Activated CD8-positive, alpha-beta memory T cell treated with anti-CD3 and anti-CD28 coated beads, Interleukin-2, amount 50 U/mL, for 24 hours (primary cell): ENCODE measurements at regions not wholly inside any gene's neighbourhood (a gene's known extent, or its start where the extent isn't known, plus 50 kb on each side); places are given as distances from the start of the nearest gene placed in this dataset.
"Not testable (repeated sequence)": the region's sequence is repeated elsewhere in the genome, so short reads cannot be mapped to it uniquely, and the experiment has no call there.

ENCODE experiments used
- DNase-seq: peaks from one replicate; pipeline ENCODE4 v3.0.0-alpha.2; 2020; ENCODE audit errors: extremely low read depth

DNA sequence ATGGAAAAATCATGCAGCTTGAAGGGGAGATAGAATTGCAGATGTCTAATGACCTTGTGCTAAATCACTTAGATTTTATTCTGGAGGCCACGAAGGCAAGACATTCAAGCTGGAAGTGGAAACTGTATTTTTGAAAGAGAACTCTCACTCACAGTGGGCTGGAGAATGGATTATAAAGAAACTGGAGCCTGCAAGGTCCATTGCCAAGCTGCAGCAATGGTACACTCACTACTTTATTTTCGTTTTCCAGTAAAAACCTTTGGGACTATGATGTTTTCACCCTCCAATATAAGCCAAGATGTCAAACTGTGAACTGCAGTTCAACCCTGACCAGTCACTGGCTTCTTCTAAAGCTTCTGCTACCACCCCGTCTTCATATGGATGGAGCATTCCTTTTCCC lies 62.0 kb downstream of the SKIDA1 start:
- DNase-seq, result no peak

GRCh38 chr10:21458126-21458871 lies 67.2 kb downstream of the SKIDA1 start:
- no peak for DNase-seq

DNA sequence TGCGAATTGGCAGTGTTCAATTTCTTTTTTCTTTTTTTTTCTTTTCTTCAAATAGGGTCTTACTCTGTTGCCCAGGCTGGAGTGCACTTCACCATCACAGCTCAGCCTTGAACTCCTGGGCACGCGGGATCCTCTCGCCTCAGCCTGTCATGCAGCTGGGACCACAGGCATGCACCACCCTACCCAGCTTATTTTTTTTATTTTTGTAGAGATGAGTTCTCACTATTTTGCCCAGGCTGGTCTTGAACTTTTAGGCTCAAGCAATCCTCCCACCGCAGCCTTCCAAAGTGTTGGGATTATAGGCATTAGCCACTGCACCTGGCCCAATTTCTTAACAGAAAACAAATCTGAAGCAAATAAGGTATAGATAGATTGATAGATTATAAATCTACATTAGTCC lies 69.3 kb downstream of the SKIDA1 start:
- no peak for DNase-seq

DNA sequence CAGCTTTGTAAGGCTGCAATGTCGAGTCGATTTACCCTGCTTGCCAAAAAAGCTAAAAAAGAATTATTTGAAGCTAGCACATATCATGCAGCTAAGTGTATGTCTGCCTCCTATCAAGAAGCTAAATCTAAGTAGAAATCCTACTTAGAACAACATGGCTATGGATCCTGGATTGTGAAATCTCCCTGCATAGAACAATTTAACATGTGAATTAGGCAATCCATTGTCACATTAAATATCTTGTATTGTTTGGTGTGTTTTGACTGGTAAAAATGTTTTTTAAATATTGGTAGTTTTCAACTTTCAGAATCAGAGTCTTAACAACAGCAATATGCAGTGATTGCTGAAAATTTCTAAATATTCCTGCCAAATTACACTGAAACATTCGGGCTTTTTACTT lies 73.3 kb downstream of the SKIDA1 start:
- no peak for DNase-seq

DNA sequence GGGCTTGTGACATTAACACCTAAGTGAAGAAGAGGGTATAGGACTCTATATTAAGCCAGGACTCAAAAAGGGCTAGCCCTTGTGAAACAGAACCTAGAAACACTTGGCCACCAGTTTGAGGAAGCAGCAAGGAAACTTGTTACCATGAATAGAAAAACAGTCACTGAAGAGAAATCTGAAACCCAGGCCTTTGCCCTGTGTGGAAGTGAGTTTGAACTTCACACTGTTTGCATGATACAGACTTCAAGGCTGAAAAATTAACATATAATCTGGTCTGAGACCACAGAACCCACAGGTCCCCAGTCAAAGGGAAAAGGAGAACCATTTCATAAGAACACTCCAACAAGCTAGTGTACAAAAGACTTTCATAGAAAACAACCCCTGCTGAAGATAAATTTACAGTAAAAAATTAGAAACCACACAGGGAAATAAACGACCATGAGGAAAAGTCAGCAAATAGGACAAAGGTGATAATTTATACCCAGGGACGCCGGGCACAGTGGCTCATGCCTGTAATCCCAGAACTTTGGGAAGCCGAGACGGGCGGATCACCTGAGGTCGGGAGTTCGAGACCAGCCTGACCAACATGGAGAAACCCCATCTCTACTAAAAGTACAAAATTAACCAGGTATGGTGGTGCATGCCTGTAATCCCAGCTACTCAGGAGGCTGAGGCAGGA lies 76.1 kb downstream of the SKIDA1 start:
- DNase-seq, result no peak

DNA sequence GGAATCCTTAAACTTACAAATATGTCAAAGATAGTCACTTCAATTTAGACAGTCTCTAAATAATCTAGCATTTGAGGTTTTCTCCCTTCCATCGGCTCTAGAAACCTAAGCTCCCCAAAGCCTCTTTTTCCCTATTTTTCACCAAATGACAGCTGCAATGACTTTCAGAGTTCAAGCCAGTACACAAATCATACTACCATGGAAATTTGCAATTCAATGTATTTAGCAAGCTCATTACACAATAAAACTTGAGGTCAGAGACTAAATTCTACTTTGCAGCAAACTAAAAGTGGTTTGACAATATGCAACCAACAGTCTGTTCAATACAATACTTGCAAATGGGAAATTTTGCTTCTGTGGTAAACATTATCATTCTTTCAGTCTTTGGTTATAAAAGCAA lies 80.3 kb downstream of the SKIDA1 start:
- no peak for DNase-seq

DNA sequence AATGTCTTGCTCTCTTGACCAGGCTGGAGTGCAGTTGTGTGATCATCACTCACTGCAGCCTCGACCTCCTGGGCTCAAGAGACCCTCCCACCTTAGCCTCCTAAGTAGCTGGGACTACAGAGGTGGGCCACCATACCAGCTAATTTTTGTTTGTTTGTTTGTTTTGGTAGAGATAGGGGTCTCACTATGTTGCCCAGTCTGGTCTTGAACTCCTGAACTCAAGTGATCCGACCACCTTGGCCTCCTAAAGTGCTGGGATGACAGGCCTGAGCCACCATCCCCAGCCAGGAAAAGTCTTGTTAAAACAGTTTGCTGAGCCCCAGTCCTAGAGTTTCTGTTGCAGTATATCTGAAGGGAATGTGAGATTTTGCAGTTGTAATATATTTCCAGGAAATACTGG lies 83.9 kb downstream of the SKIDA1 start:
- no peak for DNase-seq

DNA sequence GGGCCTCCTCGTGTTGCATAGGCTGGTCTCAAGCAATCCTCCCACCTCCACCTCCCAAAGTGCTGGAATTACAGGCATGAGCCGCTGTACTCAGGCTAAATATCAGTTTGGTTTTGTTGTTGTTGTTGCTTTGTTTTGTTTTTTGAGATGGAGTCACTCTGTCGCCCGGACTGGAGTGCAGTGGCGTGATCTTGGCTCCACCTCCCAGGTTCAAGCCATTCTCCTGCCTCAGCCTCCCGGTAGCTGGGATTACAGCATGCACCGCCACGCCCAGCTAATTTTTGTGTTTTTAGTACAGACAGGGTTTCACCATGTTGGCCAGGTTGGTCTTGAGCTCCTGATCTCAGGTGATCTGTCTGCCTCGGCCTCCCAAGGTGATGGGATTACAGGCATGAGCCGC lies 86.6 kb downstream of the SKIDA1 start:
- not testable (repeated sequence) for DNase-seq

- no peak for DNase-seq
Observed at GRCh38 chr10:21437770-21438382, 87.6 kb downstream of the SKIDA1 start.

DNA sequence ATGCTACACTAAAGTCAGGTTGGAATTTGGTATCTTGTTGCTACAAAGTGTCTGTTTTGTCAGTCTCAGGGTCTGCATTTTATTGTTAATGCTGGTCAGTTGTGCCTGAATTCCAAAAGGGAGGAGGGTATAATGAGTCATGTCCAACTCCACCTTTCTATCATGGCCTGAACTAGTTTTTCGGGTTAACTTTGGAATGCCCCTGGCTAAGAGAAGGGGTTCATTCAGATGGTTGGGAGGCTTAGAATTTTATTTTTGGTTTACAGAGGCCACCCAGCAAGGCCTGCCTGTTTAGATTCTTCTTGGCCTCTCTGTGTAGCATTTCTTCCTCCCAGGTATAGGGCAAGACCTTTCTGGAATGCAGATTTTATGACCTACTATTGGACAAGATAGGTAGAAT lies 93.2 kb downstream of the SKIDA1 start:
- no peak for DNase-seq

DNA sequence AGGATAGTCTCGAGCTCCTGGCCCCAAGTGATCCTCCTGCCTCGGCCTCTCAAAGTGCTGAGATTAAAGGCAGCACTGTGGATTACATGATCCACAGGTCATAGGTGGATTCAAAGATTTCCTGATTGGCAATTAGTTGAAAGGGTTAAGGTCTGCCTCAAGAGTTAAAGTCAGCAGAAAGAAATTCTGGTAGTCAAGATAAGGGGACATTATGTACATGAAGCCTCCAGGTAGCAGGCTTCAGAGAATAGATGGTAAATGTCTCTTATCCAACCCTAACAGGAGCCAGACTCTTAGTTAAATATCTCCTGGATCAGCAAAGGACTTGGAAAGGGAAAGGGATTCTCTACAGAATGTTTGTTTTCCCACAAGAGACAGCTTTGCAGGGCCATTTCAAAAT lies 93.7 kb downstream of the SKIDA1 start:
- no peak for DNase-seq

DNA sequence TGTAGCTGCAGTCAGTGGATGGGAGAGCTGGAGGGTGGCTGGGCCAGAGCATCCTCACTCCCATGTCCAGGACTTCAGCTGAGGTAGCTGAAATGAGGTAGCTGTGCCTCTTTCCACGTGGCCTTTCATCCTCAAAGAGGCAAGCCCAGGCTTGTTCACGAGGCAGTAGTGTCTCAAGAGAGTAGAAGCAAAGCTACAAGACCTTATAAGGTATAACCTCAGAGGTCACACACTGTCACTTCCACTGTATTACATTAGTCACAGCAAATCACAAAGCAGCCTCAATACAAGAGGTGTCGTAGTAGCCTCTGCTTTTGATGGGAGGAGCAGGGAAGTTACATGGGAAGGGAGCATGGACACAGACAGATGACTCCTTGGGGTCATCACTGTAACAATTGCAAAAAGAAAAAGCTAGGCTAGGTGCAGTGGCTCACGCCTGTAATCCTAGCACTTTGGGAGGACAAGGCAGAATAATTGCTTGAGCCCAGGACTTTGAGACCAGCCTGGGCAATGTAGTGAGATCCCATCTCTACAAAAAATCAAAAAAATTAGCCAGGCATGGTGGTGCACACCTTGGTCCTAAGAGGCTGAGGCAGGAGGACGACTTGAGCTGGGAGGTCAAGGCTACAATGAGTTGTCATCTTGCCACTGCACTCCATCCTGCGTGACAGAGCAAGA lies 97.5 kb downstream of the SKIDA1 start:
- no peak for DNase-seq

DNA sequence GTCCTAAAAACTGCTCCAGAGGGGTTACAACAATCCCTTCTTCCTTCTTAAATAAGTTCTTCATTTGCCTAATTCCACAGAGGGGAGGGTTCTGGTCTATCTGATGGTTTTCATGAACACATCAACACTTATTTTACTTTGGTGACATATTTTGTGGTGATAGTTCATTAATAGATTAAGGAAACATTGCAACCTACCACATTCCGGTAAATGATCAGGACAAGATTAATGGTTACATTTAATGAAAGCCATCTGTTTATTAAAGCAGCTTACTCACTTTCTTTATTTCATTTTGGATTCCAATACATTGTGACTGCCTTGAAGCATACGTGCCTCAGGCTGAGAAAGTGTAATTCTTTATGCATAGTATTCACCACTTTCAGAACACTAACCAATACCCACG lies 101.0 kb downstream of the SKIDA1 start:
- no peak for DNase-seq

GRCh38 chr10:21423850-21424249 lies 101.6 kb downstream of the SKIDA1 start:
- no peak for DNase-seq

GRCh38 chr10:21423338-21423737 lies 102.1 kb downstream of the SKIDA1 start:
- DNase-seq, result no peak

- DNase-seq, result no peak
Observed at GRCh38 chr10:21421794-21422193, 103.7 kb downstream of the SKIDA1 start.

GRCh38 chr10:21421016-21421415 lies 104.5 kb downstream of the SKIDA1 start:
- DNase-seq, result no peak

- not testable (repeated sequence) for DNase-seq
Observed at GRCh38 chr10:21418981-21419576, 106.4 kb downstream of the SKIDA1 start.

DNA sequence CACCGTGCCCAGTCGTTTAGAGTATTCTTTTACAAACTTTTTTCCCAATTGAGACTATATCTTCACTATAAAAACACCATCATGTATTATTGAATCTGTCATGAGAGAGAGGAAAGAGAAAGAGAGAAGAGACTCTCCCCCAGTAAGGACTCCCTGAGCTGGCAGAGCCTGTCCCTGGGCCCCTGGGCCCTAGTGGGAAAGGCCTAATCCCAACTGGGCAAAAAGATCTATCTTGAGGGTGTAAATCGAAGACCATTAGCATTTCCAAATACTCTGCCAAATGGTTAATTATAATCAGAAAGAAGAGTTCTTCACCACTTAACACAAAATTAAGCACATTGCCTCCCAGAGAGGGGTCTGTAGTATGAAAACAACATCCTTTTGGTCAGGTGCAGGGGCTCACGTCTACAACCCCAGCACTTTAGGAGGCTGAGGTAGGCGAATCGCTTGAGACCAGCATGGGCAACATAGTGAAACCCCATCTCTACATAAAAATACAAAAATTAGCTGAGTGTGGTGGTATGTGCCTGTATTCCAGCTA lies 108.2 kb downstream of the SKIDA1 start:
- DNase-seq, result no peak

DNA sequence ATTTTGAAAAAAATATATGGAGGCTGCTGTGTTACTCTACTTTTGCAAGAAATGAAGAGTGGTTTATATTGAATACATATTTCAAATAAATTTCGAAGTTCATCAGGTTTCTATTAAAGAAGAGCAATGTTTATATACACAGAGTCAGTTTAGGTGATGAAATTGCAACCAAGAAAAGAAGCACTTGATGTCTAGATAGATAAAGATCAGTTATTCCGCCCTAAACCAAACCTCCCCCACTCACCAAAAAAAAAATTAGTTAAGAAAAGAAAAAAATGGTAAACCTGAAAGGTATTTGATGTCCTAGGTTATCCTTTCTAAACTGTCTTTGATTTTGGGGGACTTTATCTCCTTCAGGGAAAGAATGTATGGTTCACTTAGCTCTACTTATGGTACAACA lies 111.8 kb downstream of the SKIDA1 start:
- no peak for DNase-seq

GRCh38 chr10:21413268-21413667 lies 112.2 kb downstream of the SKIDA1 start:
- no peak for DNase-seq
